ENCODE measurements at regions not wholly inside any gene's neighbourhood (a gene's known extent, or its start where the extent isn't known, plus 50 kb on each side); places are given as distances from the start of the nearest gene placed in this dataset.
"Not testable (repeated sequence)": the region's sequence is repeated elsewhere in the genome, so short reads cannot be mapped to it uniquely, and the experiment has no call there.

DNA sequence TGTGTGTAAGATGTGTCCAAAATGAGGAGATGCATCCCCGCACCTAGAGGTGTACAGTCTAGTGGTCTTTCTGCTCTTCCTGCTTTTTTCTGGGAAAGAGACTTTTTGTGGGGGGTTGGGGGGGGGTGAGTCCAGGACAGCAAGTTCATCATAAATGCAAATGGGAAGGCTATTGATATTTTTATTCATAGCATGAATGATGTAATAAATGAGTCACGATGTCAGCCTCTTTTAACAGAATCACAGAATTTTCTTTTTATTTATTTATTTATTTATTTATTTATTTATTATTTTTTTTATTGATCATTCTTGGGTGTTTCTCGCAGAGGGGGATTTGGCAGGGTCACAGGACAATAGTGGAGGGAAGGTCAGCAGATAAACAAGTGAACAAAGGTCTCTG lies 111.3 kb downstream of the C9orf152 start:
- H3K27me3 ChIP-seq (ENCODE audit: control insufficient read depth in 1 of 2, insufficient read depth in 2 of 2, low read length in 2 of 2); BruUV-seq (replicated peaks); H3K27ac ChIP-seq (ENCODE audit: extremely low read length, insufficient read depth, low read length); H3K4me3 ChIP-seq (replicated peaks in 1 of 3; ENCODE audit: insufficient read depth in 1 of 3, low read depth in 2 of 3, low read length in 3 of 3); H3K9ac ChIP-seq (ENCODE audit: insufficient read depth, low read depth, low read length); H3K4me2 ChIP-seq (ENCODE audit: low read depth, low read length); H3K36me3 ChIP-seq (replicated peaks in 1 of 2; ENCODE audit: control insufficient read depth in 1 of 2, insufficient read depth in 2 of 2, low read length in 2 of 2); intact Hi-C loops (cut with micrococcal nuclease; ENCODE audit: unreplicated experiment); H4K20me1 ChIP-seq (ENCODE audit: insufficient read depth, low read length); H2AFZ ChIP-seq (ENCODE audit: low read length); DNase-seq (ENCODE audit: low spot score); H3K79me2 ChIP-seq (ENCODE audit: insufficient read depth, low read length); CTCF ChIA-PET (ENCODE audit: low intra/inter-chr PET ratio, low total read pairs); in situ Hi-C loops (cut with HindIII; ENCODE audit: extremely low pct_ligation_motif_present, low pct_unique_long_range_greater_than_20kb); POLR2A ChIA-PET; H3K9me3 ChIP-seq (ENCODE audit: low read length); ATAC-seq; FAIRE-seq; H3K4me1 ChIP-seq (ENCODE audit: insufficient read depth, low read length): not testable (repeated sequence)
- 65% methylated on average over 3 of the region's 3 CpGs for WGBS (ENCODE audit: low lambda C conversion rate)

DNA sequence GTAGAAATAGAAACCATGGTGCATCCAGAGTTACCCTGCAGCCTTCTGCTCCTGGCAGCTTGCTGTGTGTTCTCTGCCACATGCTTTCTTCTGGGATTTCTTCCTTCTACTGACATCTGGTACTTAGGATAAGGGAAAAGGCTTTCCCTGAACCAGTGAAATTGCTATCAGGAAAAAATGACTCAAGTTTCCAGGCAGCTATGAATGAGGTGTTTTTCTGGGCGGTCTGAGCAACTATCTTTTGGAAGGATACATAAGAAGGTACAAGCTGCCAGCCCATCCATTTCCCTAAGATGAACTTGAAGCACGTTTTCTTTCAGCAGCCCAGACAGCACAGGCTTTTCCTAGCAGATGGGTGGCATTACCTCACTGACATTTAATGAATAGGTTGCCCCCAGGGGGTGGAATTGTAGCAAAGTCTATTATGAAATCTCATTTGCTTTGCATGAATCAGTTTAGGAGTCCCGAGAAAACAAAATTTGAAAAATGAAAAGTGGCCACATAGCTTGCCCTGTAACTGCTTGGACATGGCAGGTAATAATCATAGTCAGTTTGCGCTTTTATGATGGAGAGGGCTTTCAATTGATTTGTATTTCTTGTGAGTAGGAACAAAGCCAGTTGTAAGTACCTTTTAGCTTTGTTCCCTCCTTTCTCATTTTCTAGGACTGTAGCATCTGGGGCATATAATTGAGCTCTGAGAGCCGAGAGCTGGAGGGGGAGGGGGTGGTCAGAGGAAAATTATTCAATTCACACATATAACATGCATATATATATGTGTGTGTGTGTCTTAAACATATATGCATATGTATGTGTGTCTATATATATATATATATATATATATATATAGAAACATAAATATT lies 108.5 kb downstream of the C9orf152 start:
- DNase-seq (ENCODE audit: low spot score): no peak
- no TSS peak for BruUV-seq (replicated peaks)
- peaks cover 8% of the 10 kb centered on the region for H3K4me1 ChIP-seq (ENCODE audit: insufficient read depth, low read length)
- in situ Hi-C loops (cut with HindIII; ENCODE audit: extremely low pct_ligation_motif_present, low pct_unique_long_range_greater_than_20kb) (no loop called here), intact Hi-C loops (cut with micrococcal nuclease; ENCODE audit: unreplicated experiment) (no loop called here)
- no peaks in the 10 kb centered on the region for H3K27me3 ChIP-seq (ENCODE audit: control insufficient read depth in 1 of 2, insufficient read depth in 2 of 2, low read length in 2 of 2)
- ChIA-PET CTCF (ENCODE audit: low intra/inter-chr PET ratio, low total read pairs) (no interaction called here), POLR2A (no interaction called here)
- H3K4me3 ChIP-seq (replicated peaks in 1 of 3; ENCODE audit: insufficient read depth in 1 of 3, low read depth in 2 of 3, low read length in 3 of 3): no peak overlapping the region
- H3K27ac ChIP-seq (ENCODE audit: extremely low read length, insufficient read depth, low read length): no peak overlapping the region
- no peak overlapping the region for H3K4me2 ChIP-seq (ENCODE audit: low read depth, low read length)
- H3K9ac ChIP-seq (ENCODE audit: insufficient read depth, low read depth, low read length): no peak overlapping the region
- WGBS (ENCODE audit: low lambda C conversion rate): 51% methylated on average over 5 of the region's 5 CpGs
- no peak for FAIRE-seq
- ATAC-seq: no peak
- H3K79me2 ChIP-seq (ENCODE audit: insufficient read depth, low read length): no peaks in the 10 kb centered on the region
- no peaks in the 10 kb centered on the region for H3K36me3 ChIP-seq (replicated peaks in 1 of 2; ENCODE audit: control insufficient read depth in 1 of 2, insufficient read depth in 2 of 2, low read length in 2 of 2)
- H4K20me1 ChIP-seq (ENCODE audit: insufficient read depth, low read length): no peaks in the 10 kb centered on the region
- H2AFZ ChIP-seq (ENCODE audit: low read length): no peak overlapping the region
- H3K9me3 ChIP-seq (ENCODE audit: low read length): no peaks in the 10 kb centered on the region
- TF ChIP-seq PCBP2 (optimal IDR thresholded peaks at IDR 0.05; ENCODE audit: low read depth, low read length, poor library complexity, severe bottlenecking) (no peak), ZNF678 (CRISPR knock-in tag; IDR thresholded peaks at IDR 0.05) (no peak), ZEB1 (IDR thresholded peaks at IDR 0.05; ENCODE audit: insufficient replicate concordance, low read depth) (no peak)
- TF ChIP-seq, protein P1, sequence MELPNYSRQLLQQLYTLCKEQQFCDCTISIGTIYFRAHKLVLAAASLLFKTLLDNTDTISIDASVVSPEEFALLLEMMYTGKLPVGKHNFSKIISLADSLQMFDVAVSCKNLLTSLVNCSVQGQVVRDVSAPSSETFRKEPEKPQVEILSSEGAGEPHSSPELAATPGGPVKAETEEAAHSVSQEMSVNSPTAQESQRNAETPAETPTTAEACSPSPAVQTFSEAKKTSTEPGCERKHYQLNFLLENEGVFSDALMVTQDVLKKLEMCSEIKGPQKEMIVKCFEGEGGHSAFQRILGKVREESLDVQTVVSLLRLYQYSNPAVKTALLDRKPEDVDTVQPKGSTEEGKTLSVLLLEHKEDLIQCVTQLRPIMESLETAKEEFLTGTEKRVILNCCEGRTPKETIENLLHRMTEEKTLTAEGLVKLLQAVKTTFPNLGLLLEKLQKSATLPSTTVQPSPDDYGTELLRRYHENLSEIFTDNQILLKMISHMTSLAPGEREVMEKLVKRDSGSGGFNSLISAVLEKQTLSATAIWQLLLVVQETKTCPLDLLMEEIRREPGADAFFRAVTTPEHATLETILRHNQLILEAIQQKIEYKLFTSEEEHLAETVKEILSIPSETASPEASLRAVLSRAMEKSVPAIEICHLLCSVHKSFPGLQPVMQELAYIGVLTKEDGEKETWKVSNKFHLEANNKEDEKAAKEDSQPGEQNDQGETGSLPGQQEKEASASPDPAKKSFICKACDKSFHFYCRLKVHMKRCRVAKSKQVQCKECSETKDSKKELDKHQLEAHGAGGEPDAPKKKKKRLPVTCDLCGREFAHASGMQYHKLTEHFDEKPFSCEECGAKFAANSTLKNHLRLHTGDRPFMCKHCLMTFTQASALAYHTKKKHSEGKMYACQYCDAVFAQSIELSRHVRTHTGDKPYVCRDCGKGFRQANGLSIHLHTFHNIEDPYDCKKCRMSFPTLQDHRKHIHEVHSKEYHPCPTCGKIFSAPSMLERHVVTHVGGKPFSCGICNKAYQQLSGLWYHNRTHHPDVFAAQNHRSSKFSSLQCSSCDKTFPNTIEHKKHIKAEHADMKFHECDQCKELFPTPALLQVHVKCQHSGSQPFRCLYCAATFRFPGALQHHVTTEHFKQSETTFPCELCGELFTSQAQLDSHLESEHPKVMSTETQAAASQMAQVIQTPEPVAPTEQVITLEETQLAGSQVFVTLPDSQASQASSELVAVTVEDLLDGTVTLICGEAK (IDR thresholded peaks at IDR 0.05): no peak
- TF ChIP-seq, protein P1 (CRISPR knock-in tag; IDR thresholded peaks at IDR 0.05): no peak
- TF ChIP-seq, protein P2, sequence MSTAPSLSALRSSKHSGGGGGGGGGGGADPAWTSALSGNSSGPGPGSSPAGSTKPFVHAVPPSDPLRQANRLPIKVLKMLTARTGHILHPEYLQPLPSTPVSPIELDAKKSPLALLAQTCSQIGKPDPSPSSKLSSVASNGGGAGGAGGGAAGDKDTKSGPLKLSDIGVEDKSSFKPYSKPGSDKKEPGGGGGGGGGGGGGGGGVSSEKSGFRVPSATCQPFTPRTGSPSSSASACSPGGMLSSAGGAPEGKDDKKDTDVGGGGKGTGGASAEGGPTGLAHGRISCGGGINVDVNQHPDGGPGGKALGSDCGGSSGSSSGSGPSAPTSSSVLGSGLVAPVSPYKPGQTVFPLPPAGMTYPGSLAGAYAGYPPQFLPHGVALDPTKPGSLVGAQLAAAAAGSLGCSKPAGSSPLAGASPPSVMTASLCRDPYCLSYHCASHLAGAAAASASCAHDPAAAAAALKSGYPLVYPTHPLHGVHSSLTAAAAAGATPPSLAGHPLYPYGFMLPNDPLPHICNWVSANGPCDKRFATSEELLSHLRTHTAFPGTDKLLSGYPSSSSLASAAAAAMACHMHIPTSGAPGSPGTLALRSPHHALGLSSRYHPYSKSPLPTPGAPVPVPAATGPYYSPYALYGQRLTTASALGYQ (CRISPR knock-in tag; IDR thresholded peaks at IDR 0.05): no peak
